Hematopoietic multipotent progenitor cell treated with erythropoietin and hydrocortisone succinate and interleukin-3 and kit ligand, for 8 days (in vitro differentiated cells): ENCODE measurements at regions not wholly inside any gene's neighbourhood (a gene's known extent, or its start where the extent isn't known, plus 50 kb on each side); places are given as distances from the start of the nearest gene placed in this dataset.

Source experiments
- DNase-seq: peaks from one replicate; pipeline ENCODE4 v3.0.0-alpha.2; 2015

DNA sequence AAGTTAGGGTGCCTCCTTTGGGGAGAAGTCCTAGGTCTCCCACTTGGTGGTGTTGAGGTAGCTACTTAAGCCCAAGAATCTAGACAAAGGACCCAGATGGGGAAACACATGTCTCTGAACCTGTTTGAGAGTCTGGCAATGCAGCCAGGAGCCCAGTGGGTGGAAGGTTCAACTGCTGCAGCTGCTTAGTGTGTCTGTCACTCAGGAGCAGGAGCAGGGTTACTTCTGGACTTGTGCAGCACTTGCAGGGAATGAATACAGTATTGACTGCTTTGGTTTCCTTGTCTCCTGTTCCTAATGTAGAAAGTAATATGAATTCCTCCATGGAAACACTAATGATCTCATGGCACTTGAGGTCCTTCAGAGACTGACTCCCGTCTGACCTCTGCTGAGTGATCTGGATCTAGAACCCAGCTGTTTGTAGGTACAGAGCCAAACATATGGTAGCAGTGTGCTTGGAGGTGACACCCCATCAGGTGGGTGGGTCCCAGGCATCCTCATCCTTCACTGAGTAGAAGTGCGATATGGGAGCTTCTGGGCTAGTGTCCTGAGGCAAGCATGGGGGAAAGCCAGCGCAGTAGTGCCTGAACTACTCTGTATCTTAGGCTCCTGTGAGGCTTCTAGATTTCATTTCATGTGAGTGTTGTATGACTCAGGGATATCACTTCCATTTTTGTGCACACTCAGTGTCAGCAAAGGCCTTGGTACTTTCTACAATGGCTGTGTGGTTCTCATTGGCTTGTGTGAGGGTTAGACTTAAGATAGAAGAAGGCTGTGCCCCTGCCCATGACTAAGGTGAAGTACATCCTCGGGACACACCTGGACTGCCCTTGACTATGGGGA, 85.0 kb upstream of the WDR1 start:
- DNase-seq: peak; percentile 1

GRCh38 chr4:10200869-10201268, 84.3 kb upstream of the WDR1 start:
- peak; percentile 94 for DNase-seq

- DNase-seq: no peak
Measured at GRCh38 chr4:10198365-10198764, 81.8 kb upstream of the WDR1 start.

GRCh38 chr4:10197952-10198351, 81.4 kb upstream of the WDR1 start:
- peak; percentile 0 for DNase-seq

GRCh38 chr4:10196191-10196590, 79.6 kb upstream of the WDR1 start:
- DNase-seq: peak; percentile 0

GRCh38 chr4:10192331-10192730, 75.7 kb upstream of the WDR1 start:
- DNase-seq: peak; percentile 59

DNA sequence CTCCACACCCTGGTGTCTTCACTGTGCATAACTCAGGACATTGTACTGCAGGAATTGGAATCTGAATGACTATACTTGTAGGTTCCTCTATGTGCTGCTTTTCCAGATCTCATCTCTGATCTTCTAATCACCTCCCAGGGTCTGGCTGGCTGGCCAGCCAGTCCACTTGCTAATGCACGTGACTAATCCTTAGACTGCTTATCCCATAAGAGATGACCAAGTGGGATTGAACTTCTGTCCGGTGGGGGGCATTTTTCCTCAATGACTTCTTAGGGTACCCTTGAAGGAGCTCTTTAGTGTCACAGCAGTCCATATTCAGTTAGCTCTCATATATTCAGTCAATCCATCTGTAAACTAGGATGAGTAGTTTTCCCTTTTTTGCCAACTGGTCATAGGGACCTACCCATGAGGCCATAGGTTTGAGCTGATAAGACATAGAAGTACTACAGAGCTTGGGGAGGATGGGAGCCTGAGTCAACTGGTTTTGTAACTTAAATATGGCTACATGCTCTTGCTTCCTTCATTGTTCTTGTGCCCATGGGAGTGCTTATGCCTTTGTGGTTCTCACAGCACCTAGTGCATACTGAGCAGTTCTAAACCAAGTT, 71.9 kb upstream of the WDR1 start:
- DNase-seq: no peak

DNA sequence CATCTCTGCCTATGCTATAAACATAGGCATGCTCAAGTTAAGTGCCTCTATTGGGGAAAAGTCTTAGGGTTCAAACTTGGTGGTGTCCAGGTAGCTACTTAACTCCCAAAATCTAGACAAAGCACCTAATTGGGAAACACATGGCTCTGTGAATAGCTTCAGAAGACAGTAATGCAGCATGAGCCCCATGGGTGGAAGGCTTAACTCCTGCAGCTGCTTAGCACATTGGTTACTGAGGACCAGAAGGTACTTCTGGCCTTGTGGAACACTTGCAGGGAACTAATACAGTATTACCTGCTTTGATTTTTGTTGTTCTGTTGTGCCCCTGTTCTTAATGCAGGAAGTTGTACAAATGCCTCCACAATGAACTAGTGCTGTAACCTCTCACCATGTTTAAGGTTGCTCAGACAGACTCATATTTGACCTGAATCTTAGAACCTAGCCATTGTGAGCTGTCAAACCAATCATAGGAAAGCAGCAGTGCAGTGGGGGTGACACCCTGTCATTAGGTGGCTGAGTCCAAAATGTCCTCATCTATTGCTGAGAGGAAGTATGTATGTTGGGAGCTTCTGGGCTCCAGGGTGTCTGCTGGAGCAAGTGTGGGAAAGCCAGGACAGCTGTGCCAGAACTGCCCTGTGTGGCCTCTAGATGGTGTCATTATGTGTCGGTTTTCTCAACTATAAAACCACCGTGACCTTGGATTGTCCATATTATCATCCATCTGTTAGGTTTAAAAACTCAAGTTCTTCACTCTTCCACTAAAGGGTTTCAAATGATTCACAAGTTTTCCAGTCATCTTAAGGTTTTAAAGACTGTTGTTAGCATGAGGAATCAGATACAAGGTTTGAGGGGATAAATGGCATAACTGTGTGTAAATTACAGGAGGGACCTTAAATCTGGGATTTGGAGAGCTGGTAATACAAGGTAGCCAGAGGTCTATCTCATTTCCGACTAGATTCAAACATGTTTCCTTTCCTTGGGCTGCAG, 69.9 kb upstream of the WDR1 start:
- peak; percentile 52 for DNase-seq

DNA sequence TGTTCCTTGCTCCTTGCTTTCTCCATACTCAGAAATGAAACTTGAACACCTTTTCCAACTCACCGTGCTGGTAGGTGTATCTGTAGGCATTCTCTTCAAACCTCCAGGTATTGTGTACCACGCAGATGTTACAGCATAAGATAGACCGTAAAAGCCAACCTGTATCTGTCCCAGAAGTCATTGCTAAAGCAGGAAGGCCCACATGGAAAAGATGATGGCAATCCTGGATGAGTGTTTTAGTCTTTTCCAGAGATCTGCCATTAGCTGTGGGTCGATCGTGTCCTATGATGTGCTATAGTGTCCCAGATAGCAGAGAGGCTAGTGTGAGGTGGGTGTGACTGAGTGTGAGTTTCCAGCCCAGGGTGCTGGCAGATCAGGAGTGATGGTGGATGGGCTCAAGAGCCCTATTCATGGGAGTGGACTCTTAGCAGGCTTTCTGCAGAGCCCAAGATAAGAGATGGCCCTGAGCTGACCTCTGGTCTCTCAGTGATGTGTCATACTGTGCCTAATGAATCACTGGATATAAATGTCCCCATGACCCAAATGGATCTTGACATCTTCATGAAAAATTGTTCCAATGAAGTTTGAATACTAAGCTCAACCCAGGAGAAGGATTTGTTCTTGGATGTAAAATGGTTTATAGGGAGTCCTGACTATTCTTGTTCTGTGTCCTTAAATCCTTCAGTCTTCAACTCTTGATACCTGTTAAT, 69.1 kb upstream of the WDR1 start:
- DNase-seq: no peak

DNA sequence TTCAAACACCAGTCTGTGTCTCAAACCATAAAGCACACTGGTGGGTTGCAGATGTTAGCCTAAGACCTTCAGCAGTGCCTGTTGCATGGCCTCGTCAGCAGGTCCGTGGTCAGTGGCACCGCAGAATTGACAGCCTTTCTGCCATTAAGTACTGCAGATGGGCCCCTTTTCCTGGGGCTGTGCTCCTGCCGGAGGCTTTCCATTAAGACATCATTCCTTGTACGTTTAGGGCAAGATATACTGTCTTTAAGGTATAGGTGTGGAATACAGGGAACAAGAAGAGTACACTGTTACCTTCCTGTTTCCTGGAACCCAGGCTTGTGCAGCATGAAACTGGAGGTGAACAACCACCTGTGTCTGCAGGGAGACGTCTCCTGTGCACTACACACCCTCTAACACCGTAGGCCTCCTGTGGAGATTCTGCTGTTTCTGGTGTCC, 67.9 kb upstream of the WDR1 start:
- DNase-seq: no peak

DNA sequence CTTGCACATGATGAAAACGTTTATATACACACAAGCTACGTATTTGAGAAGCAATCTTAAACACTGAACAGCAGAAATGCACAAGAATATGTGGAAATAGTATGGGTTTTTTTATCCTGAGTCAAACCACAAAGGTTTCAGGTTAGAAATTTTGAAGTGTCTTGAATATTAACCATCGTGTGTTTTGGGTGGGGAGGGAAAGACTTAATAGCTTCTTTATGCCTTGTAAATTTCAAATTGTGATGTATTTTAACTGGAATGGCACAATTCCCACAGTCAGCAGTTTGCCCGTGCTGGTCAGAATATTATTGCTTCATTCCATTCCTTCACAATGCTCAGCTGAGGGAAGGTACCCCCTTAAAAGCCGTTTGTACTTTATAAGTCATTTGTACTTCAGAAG, 67.4 kb upstream of the WDR1 start:
- no peak for DNase-seq

DNA sequence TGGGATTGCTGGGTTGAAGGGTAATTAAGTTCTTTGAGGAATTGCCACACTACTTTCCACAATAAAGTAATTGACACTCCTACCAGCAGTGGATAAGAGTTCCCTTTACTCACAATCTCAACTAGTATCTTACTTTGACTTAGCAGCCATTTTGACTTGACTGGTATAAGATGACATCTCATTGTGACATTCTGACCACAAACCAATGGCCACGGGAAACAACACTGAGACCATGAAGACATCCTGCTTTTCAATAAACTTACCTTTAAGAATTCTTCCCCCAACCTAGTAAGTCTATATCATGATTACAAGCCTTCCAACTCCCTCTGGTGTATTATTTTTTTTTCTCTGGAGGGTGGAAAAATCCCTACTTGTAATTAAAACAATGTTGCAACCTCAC, 66.9 kb upstream of the WDR1 start:
- no peak for DNase-seq

DNA sequence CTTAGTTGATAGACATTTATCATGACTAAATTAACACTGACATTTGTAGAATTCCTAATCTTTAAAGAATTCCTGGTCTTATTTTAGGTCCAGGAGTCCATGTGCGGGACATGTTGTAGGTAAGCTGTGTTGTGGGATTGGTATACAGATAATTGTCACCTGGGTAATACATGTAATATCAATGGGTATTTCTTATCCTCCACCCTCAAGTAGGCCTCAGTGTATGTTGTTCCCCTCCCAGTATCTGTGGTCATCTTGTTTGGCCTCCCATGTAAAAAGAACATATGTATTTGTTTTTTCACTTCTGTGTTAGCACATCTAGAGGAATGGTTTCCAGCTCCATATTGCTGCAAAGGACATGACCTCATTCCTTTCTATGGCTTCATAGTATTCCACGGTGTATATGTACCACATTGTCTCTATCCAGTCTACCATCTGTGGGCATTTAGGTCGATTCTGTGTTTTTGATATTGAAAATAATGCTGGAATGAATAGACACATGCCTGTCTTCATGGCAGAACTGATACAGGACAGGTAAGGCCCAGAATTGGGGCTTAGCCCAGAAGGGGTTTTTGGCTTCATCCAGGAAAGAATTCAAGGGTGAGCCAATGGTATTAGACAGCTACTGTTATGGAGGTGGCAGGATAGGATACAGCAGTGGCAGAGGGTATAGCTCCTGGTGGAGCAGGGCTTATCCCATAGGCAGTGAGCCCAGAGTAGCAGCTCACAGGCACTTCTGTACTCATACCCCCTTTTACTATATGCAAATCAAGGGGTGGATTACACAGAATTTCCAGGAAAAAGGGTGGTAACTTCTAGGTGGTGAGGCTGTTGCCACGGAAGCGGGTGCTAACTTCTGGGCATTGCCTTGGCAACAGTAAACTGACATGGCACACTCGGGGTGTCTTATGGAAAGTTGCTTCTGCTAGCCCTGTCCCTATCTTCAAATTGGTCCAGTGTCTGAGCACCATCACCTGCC, 66.1 kb upstream of the WDR1 start:
- peak; percentile 98 for DNase-seq

- peak; percentile 30 for DNase-seq
Measured at GRCh38 chr4:10181745-10182445, 65.3 kb upstream of the WDR1 start.

GRCh38 chr4:10180927-10181744, 64.5 kb upstream of the WDR1 start:
- peak; percentile 100 for DNase-seq

- DNase-seq: no peak
Measured at GRCh38 chr4:10180603-10180926, 64.0 kb upstream of the WDR1 start.

DNA sequence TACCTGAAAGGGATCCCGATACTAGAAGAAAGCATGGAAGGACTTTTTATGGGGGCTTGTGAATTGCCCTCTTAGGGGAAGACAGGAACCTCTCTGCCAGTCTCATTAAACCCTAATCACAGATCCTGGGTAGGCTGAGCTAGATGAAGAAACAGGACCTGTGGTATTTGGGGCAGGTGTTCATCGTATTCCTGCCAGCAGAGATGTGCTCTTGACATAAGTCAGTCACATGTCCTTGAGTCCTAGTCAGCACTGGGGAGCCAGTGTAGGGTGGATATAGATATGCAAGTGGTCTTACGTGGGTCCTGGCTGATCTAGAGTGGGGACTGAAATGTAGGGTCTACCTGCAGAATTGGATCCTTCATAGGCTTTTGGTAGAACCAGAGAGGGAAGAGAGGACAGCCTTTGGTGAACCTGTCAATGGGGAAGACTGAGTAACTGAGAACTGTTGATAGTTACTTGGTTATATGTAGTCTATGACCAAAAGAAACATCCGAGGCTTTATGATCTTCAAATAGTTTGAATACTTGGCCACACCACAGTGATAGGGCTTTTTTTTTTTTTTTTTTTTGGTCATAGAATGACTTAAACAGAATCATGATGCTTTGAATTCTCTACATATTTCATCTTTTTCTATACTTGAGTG, 63.5 kb upstream of the WDR1 start:
- no peak for DNase-seq

GRCh38 chr4:10178763-10179162, 62.2 kb upstream of the WDR1 start:
- DNase-seq: no peak

GRCh38 chr4:10175626-10176025, 59.0 kb upstream of the WDR1 start:
- DNase-seq: no peak
